ENCODE measurements at regions not wholly inside any gene's neighbourhood (a gene's known extent, or its start where the extent isn't known, plus 50 kb on each side); places are given as distances from the start of the nearest gene placed in this dataset.
A peak's percentile ranks its signal among the peaks of the same experiment; 100 is the strongest.
"Not testable (repeated sequence)": the region's sequence is repeated elsewhere in the genome, so short reads cannot be mapped to it uniquely, and the experiment has no call there.

DNA sequence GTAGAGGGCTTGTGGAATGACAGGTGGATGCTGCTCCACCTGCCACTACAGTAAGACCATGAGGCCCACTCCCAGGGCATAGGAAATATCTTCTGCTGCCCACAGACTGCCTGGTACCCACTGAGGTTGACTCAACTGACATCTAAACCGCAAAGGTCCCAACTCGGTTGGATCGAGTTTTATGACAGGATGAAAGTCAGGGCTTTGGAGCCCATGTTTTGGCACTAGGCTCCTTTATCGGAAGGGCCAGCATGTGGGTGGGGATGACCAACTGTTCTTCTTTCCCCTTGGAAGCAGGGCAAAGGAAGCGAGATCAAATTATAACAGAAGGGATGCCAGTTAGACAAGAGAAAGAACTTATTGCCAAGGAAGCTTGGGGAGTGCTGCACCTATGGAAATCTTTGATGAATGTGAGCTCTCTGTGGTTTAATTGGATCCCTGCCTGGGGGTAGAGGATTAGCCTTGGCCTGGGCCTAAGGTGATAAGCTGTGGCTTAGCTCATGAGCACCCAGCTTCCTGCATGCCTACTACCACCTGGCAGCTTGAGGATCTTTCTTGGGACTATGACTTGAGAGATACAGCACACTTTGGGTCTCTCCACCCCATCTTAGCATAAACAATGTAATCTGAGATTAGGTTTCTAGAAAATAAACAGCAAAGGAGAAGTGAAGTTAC, 121.8 kb downstream of the KCNA5 start:
- no peak for DNase-seq (ENCODE audit: low read depth)

DNA sequence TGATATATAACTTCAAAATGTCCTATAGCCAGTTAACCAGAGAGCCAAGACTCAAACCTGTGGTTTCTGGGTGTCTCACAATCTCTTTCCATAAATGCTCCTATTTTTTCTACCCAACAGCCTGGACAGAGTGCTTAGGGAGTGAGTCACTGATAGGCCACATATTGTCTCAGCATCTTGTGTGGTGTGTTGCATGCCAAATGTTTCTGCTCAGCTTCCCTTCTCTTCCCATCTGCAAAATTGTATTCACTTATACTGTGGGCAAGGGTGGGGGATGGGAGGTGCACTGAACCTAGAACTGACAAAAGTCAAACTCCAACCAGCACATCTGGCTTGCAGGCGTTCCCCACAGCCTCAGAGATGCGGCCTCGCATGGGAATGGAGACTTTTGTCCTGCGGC, 123.3 kb downstream of the KCNA5 start:
- DNase-seq (ENCODE audit: low read depth) = peak; percentile 96

DNA sequence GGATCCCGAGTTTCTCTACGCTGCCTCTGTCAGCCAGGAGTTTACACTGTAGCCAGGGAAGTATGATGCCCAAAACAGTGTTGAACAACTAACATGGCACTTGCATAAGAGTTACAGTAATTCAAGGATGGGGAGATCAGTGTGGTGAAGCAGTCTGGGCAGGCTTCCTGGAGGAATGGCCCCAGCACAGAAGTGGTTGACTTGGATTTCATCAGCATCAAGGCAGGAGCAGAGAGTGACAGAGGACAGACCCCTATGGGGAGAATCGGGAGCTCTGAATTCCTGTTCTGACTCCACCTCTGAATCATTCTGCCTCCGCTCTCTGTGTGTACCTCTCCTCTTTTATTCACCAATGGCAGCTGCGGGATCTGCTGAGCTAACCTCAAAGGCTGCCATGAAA, 124.5 kb downstream of the KCNA5 start:
- no peak for DNase-seq (ENCODE audit: low read depth)

DNA sequence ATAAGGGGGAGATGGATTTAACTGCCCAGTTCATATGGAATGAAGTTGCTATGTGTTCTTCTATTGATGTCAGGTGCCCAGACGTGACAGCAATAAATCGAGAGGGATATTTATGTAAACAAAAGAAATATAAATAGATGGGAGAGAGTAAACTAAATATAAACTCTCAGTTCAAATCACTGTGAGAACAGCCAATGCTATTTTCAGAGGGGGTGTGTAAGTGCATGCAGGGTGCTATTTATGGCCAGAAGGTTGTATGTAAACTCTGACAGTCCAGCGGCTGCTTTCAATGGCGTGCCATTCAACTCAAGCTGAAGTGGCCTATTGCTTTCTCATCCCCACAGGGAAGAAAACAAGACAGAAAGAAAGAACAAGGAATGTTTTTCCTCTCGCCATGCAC, 127.2 kb downstream of the KCNA5 start:
- no peak for DNase-seq (ENCODE audit: low read depth)

DNA sequence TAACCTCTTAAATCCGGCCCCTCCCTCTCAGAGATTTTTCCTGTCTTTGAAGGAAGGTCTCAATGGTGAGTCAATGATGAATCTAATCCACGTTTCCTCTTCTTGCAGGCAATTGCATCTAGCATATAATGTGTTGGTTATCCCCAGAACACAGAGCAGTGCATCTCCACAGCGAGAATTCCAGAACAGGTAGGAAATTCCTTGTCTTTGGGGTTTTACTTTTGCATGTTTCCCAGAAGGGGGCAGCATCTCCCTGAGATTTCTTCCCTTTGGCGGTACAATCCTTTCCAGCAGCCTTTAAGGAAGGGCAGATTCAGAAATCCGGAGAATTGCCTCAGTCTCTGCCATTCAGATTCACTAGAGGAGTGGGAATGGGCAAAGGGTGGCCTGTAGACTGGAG, 128.0 kb downstream of the KCNA5 start:
- no peak for DNase-seq (ENCODE audit: low read depth)

DNA sequence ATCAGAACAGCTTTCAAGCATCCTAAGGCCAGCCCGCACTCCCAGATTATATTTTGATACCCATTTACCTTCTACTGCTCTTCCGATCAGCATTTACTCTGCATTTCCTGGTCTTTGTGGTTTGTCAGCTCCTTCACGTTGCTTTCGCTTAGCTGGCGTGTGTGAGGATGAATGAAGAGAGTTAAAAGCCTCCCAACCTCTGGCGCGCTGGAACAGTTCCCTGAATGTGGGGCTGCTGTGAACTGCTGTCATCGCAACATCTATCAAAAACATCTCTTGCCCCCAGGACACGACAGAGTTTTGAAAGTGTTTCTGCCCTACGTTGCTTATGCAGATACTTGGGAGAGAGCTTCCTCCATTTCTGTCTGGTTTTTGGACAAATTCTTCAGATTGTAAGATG, 129.2 kb downstream of the KCNA5 start:
- DNase-seq (ENCODE audit: low read depth) = no peak

DNA sequence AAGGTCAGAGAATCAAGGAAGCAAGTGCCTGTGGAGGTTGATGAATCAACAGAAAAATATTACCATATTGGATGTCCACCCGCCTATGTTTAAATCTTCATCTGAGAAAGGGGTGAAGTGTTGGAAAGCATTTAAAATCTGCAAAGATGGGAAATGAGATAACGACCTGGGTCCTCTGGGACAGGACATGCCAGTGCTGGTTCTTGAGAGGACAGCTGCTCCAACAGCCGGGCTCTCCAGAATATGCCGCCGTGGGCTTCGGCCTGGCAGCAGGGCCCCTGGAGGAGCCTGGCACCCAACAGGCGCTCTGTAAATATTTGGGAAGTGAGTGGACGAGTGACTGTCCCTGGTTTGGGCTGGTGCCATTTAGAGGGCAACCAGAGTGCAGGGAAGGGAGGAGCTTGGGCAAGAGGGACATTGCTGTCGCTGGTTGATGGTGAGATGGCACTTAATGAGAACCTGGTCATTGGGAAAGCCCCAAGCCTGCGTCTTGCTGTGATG, 129.9 kb downstream of the KCNA5 start:
- DNase-seq (ENCODE audit: low read depth) = no peak

DNA sequence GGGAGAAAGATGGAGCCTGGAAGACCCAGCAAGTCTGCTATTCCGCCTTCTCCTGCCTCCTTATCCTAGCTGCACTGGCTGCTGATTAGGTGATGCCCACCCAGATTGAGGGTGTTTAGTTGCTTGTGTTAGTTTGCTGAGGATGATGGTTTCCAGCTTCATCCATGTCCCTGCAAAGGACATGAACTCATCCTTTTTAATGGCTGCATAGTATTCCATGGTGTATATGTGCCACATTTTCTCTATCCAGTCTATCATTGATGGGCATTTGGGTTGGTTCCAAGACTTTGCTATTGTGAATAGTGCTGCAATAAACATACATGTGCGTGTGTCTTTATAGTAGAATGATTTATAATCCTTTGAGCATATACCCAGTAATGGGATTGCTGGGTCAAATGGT, 131.7 kb downstream of the KCNA5 start:
- DNase-seq (ENCODE audit: low read depth) = not testable (repeated sequence)

DNA sequence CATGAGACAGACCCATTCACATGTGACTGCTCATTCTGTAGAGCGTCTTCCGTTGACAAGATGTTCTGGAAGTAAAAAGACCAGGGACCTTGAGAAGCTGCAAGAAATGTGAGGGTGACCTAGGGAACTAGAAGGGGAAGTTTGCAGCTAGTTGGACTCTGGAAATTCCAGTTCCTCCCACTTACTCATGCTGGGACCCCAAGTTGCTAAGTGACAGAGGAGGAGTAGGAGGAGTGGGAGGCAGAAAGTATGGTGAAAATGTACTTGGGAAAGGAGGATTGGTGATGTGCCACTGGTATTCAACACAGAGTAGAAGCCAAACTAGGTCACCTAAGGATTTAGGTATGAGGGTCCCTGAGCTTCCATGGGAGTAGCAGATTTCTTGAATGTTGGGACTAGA, 132.4 kb downstream of the KCNA5 start:
- DNase-seq (ENCODE audit: low read depth) = no peak

DNA sequence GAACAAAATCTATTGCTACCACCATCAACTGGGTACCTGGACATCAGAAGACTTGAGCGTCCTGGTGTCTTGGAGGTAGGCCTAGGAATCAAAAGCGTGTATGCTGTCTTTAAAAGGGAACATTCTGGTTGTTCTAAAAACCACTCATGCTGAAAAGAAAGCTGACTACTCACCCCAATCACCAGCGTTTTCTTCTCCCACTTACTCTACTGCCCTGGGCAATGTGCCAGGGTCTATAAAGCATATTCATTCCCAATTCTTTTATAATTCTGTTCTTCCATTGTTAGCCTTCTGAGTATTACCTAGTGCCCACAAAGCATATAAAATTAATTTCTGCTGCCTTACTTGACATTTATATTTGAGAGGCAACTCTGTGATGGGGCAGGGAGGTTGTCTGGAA, 133.4 kb downstream of the KCNA5 start:
- DNase-seq (ENCODE audit: low read depth) = no peak

DNA sequence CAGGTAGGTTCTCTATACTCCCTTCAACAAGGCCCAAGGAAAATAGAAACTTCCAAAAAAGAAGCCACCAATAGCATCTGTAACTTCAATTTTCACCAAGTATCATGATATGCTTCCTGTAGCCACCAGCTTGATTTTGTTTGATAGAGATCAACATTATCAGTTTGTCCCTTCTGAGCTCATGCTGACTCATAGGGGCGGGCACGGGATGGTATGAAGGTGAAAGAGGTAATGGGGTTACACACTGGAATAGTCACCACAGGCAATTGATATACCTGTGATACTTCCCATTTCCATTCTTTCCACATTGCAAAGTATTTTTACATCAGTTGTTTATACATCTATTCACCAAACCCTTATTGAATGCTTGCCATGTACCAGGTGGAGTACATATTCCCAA, 134.1 kb downstream of the KCNA5 start:
- DNase-seq (ENCODE audit: low read depth) = no peak

DNA sequence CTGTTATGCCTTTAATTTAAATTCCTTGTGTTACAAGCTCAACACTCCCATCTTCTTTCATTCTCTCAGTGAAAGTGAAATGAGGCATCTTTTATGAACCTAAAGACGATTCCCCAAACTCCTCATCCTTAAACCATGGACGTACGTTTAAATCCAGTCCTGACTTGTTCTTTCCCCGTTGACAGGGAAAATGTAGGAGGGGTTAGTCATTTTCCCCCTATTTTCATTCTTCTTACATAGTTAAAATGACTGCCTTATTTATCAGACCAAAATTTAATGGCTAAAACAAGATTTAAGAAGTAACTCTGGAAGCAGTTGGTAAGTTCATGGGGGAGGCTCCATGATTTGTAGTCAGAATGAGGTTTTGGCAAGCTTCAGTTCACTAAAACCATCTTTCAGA, 134.9 kb downstream of the KCNA5 start:
- DNase-seq (ENCODE audit: low read depth) = no peak

DNA sequence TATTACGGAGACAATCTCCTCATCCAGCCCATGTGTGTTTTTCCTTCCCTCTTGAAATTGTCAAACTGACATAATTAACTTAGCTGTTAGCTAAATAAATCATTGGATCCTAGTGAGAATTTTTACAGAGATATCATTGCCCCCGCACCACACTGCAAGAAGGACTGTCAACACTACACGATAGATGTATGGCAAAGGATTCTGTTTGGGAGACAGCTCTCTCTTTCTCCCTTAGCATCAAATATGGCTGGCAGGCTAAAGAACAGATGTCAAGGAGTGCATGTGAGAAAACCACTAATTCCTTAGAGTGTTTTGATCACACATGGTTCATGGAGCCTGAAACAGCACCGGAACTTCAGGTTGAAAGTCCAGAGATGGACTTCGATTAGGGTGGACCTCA, 136.8 kb downstream of the KCNA5 start:
- no peak for DNase-seq (ENCODE audit: low read depth)

DNA sequence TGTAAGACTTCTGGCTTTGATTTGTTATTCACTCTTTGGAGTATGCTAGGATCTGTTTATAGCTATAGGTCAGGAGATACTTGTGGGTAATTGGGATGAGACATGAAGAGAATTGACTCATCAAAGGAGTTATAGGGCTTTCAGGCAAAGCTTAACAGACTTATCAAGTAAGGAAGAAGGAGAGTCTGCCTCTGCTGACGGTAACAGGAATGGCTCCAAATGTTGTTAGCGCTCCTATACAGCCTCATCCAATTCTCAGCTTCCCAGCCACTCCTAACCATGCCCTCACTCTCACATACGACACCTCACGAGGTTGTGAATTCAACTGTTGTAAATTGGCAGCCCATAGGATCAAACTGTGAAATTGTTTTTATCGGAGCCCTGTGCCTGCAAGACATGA, 140.5 kb downstream of the KCNA5 start:
- DNase-seq (ENCODE audit: low read depth) = no peak

DNA sequence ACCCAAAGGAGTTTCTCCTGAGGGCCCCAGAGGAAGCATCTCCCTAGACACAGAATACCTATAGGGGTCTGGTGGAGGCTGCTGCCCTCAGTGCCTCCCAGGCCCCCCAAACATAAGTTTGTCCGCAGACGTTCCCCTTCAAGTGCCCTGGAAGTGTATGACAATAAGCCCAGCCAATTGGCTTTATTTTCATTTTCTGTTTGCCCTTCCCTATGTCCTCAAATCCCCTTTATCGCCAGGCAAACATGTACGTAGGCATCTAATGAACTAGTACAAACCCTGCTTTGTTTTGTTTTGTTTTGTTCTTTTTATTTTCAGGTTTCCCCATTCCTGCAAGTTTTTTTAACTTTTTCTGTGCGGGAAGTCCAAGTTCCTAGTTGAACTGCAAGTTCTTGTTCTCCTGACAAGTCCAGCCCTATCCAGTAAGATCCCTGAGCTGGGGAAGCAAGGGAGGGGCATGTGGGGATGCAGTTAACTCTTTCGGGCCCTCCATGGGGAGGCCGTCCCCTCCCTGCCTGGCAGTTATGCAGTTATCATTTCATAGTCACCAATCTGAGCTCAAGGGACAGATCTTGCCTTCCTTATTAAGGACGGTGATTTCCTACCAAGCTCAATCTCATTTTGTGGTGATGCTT, 141.9 kb downstream of the KCNA5 start:
- no peak for DNase-seq (ENCODE audit: low read depth)

DNA sequence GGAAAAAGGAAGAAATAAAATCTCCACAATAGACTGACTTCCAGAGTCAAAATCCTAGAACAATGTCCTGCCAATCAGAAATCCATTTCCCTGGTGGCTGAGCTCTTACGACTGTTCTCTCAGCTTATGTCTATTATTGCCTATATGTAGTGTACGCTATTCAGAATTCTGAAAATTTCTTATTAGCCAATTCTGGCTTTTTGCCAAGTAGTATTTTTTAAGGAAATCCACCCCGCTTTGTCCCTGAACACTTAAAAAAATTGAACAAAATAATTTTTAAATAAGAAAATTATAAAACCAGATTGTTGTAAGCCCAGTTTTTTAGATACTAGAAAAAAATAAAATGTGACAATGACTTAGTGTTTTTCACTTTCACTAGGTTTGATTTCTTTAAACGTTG, 143.0 kb downstream of the KCNA5 start:
- no peak for DNase-seq (ENCODE audit: low read depth)

DNA sequence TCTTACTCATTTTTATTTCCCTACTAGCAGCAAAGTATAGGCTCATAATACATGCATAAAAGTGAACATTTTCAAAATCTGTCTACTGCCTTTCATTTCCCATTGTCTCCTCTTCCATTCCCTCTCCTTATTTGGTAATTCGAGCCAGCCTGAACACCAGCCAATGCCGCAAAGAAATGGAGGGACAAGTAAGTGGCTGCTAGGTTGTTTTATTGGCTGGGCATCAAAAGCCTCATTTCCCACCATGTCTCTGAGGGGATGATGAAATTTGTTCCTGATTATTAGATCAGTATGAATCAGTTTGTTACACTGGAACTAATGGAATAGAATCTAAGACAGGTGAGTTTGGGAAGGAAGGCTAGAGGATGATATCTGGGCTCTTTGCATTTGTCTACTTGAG, 143.5 kb downstream of the KCNA5 start:
- no peak for DNase-seq (ENCODE audit: low read depth)

DNA sequence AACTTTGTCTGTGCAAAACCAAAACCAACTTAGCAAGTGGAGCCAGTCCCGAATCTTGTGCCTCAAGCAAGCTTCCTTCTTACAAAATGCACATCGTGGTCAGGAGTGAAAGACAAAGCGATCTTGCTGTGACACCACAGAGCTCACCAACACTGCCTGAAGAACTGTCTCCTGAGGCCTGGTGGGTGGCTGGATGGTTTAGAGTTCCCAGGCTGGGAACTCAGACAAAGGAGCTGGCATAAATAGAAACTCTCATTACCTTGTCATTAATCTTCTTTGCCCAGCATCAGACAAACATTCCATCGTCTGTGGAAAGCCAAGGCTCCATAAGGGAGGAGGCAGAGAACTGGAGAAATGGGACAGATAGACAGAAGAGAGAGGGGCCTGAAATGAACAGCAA, 144.8 kb downstream of the KCNA5 start:
- DNase-seq (ENCODE audit: low read depth) = no peak

DNA sequence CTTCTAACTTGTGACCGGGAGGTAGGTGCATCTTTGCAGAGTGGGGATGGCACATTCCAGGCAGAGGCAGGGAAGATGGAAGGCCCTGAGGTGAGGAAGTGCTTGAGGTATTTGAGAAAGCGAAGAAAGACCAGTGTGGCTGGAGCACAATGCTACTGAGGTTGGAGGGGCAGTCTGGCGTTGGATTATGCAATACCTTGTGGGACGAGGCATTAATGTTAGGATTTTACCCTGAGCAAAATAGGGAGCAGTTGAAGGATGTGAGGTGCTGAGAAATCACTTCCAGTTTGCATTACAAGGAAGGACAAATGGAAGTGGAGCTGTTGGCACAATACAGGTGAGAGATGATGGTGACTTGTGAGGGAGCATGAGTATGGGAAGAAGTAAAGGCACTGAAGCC, 145.5 kb downstream of the KCNA5 start:
- DNase-seq (ENCODE audit: low read depth) = no peak

DNA sequence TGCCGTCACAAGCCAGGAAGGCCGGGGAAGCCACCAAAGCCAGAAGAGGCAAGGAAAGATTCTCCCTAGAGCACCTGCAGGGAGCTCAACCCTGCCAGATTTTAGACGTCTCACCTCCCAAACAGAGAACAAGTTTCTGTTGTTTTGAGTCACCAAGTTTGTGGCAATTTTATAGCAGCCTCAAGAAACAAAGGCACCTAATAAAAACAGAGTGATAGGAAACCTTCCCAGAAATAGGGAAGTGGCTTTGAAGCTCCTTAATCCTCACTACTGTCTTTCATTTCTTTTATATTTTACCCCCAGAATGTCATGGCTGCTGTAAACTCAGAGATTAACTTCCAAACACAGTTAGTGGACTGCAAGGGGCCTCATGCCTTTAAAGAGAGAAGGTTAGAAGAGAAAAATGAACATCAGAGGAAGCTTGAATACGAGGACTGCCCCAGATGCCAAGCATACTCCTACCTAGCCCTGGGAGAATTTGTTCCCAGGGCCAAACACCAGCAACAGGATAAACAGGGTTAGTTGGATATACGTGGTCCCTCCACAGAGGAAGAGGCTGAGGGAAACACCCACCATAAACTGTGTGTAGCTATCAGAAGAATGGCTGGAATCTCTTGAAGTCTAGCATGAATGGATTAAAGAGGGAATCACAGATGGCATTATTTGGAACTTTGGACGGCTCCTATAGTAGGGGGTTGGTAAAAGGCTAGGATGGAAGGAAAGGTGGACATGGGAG, 148.3 kb downstream of the KCNA5 start:
- no peak for DNase-seq (ENCODE audit: low read depth)

DNA sequence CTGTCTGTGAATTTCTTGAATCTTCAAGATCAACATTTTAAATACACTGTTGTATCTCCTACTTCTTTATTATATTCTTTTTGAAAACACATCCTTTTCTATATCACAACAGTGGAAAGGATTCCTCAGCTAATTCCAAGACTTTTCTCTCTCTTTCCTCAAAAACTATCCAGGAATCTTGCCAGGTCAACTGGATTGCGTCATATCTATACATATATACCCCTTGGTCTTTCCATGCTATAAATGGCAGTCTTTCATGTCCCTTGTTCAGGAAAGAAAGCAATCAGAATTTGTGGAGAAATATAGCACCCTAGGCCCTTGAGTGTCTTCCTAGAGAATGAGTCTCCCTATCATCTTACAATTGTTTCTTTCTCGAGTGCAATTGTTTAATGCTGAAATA, 149.0 kb downstream of the KCNA5 start:
- DNase-seq (ENCODE audit: low read depth) = no peak

DNA sequence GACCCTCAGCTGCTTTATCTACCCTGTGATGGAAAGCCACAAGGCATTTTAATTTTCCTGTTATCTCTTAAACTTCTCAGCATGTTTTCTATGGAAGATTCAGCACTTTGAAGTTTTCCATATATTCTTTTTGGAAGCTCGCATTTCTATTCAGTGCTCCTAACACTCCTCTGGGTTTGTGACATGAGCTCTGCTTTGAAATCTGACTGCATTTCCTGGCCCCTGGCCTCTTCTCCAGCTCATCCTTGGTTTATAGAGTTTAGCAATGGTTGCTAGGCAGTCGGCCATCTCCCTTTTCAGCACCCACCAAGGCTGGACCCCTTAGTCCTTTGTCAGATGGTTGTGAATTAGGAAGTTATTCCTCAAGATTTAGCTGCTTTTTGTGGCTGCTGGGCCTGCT, 150.6 kb downstream of the KCNA5 start:
- no peak for DNase-seq (ENCODE audit: low read depth)

DNA sequence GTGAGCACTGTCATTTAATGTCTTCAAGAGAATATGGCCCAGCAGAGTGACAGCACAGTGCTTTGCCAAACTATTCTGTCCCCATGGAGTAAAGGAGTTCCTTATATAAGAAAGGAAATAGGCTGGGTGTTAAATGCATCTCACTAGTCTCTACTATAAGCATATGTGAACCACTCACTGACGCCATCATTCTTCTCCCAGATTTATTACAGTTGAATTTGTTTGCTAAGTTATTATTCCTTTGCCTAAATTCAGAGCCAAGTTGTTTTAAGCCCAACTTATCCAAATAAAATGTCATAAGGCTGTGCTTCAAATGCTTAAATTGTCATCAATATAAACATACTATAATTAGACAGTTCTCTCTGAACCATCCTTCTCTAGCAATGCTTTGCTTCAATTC, 151.6 kb downstream of the KCNA5 start:
- DNase-seq (ENCODE audit: low read depth) = no peak
